OCI-LY1 (cell line): ENCODE measurements at regions not wholly inside any gene's neighbourhood (a gene's known extent, or its start where the extent isn't known, plus 50 kb on each side); places are given as distances from the start of the nearest gene placed in this dataset.

Source experiments
- H2AFZ ChIP-seq: fragments of 200-600 bp; sonication (generic), shearing (Covaris generic); 2 replicates; pipeline ENCODE4 v1.6.0; 2014; ENCODE audit warnings: antibody characterized with exemption, mild to moderate bottlenecking, low read length
- H3F3A ChIP-seq: fragments of 200-600 bp; sonication (generic), shearing (Covaris generic); 2 replicates; pipeline ENCODE4 v1.6.0; 2014; ENCODE audit warnings: mild to moderate bottlenecking, antibody characterized with exemption, low read length, moderate library complexity; ENCODE audit not compliant: insufficient read depth
- H3K27ac ChIP-seq: fragments of 200-600 bp; sonication (generic); 2 replicates; pipeline ENCODE4 v1.5.1; 2014; ENCODE audit warnings: low read length, mixed run types, mild to moderate bottlenecking, low read depth; ENCODE audit not compliant: poor library complexity, severe bottlenecking
- H3K27me3 ChIP-seq: fragments of 200-600 bp; sonication (generic); 2 replicates; pipeline ENCODE4 v1.6.0; 2014; ENCODE audit warnings: antibody characterized with exemption, mild to moderate bottlenecking, low read length, moderate library complexity; ENCODE audit not compliant: insufficient read depth
- H3K36me3 ChIP-seq: fragments of 200-600 bp; sonication (generic); 2 replicates; pipeline ENCODE4 v1.6.1; 2014; ENCODE audit warnings: mild to moderate bottlenecking, antibody characterized with exemption, low read length, moderate library complexity, mixed read lengths; ENCODE audit not compliant: insufficient read depth
- H3K4me1 ChIP-seq: fragments of 200-600 bp; sonication (generic); 2 replicates; pipeline ENCODE4 v1.5.1; 2014; ENCODE audit warnings: mild to moderate bottlenecking, low read length, moderate library complexity; ENCODE audit not compliant: insufficient read depth, severe bottlenecking
- H3K4me2 ChIP-seq: fragments of 200-600 bp; sonication (generic), shearing (Covaris generic); 2 replicates; pipeline ENCODE4 v1.6.1; 2014; ENCODE audit warnings: low read length
- H3K4me3 ChIP-seq: fragments of 200-600 bp; sonication (generic); 2 replicates; pipeline ENCODE4 v1.5.1; 2014; ENCODE audit warnings: low read length, low read depth, mild to moderate bottlenecking, mixed read lengths; ENCODE audit not compliant: poor library complexity, severe bottlenecking
- H3K79me2 ChIP-seq: fragments of 200-600 bp; shearing (Covaris generic); 2 replicates; pipeline ENCODE4 v1.6.1; 2016; ENCODE audit warnings: mixed run types, low read length, mixed read lengths; ENCODE audit not compliant: insufficient read depth
- H3K9ac ChIP-seq: fragments of 200-600 bp; sonication (generic), shearing (Covaris generic); 2 replicates; pipeline ENCODE4 v1.6.1; 2014; ENCODE audit warnings: mild to moderate bottlenecking, low read length, mixed read lengths
- H3K9me2 ChIP-seq: fragments of 200-600 bp; sonication (generic), shearing (Covaris generic); 2 replicates; pipeline ENCODE4 v1.6.1; 2014; ENCODE audit warnings: low read depth, mild to moderate bottlenecking, low read length, mixed read lengths
- H3K9me3 ChIP-seq: fragments of 200-600 bp; shearing (Covaris generic); 2 replicates; pipeline ENCODE4 v1.6.1; 2014; ENCODE audit warnings: low read length, mixed read lengths
- H4K20me1 ChIP-seq: fragments of 200-600 bp; sonication (generic), shearing (Covaris generic); 2 replicates; pipeline ENCODE4 v1.6.0; 2016; ENCODE audit warnings: mild to moderate bottlenecking, low read length; ENCODE audit not compliant: insufficient read depth
- CTCF ChIP-seq: fragments of 200-600 bp; sonication (generic), shearing (Covaris generic); IDR thresholded peaks from 2 replicates; pipeline ENCODE4 v1.5.1; 2017; ENCODE audit warnings: mild to moderate bottlenecking, antibody characterized with exemption, low read length, moderate library complexity, mixed read lengths
- EZH2 ChIP-seq: fragments of 200-600 bp; sonication (generic), shearing (Covaris generic); IDR thresholded peaks from 2 replicates; pipeline ENCODE4 v1.8.0; 2017; ENCODE audit warnings: borderline replicate concordance, mixed run types, mild to moderate bottlenecking, antibody characterized with exemption, low read length, moderate library complexity, mixed read lengths

- no peaks in the 10 kb centered on the region for H4K20me1 ChIP-seq
- H3K9me3 ChIP-seq: no peaks in the 10 kb centered on the region; the same call in 1 of the 2 replicates
- H3K27ac ChIP-seq: no peak overlapping the region
- H3K9ac ChIP-seq: no peak overlapping the region
- no peaks in the 10 kb centered on the region for H3K79me2 ChIP-seq
- no peaks in the 10 kb centered on the region for H3F3A ChIP-seq
- no peaks in the 10 kb centered on the region for H3K4me1 ChIP-seq
- no peak overlapping the region for H2AFZ ChIP-seq
- TF ChIP-seq EZH2: no peak
- no peak for TF ChIP-seq CTCF
- H3K4me3 ChIP-seq: no peak overlapping the region
- no peak overlapping the region for H3K4me2 ChIP-seq
- H3K36me3 ChIP-seq: no peaks in the 10 kb centered on the region
- no peaks in the 10 kb centered on the region; the same call in 1 of the 2 replicates for H3K27me3 ChIP-seq
- no peaks in the 10 kb centered on the region for H3K9me2 ChIP-seq
These were observed 126.1 kb downstream of the OLFM1 start for GRCh38 chr9:135213566-135213965.

- H3K79me2 ChIP-seq: no peaks in the 10 kb centered on the region
- no peak overlapping the region for H2AFZ ChIP-seq
- H3F3A ChIP-seq: no peaks in the 10 kb centered on the region
- H3K4me3 ChIP-seq: no peak overlapping the region
- no peaks in the 10 kb centered on the region for H4K20me1 ChIP-seq
- no peak overlapping the region for H3K4me2 ChIP-seq
- no peaks in the 10 kb centered on the region for H3K36me3 ChIP-seq
- no peaks in the 10 kb centered on the region; the same call in 1 of the 2 replicates for H3K27me3 ChIP-seq
- no peaks in the 10 kb centered on the region for H3K4me1 ChIP-seq
- H3K9me2 ChIP-seq: no peaks in the 10 kb centered on the region
- H3K9ac ChIP-seq: no peak overlapping the region
- TF ChIP-seq CTCF (no peak), EZH2 (no peak)
- H3K27ac ChIP-seq: no peak overlapping the region
- no peaks in the 10 kb centered on the region; the same call in 1 of the 2 replicates for H3K9me3 ChIP-seq
These were observed 126.7 kb downstream of the OLFM1 start for GRCh38 chr9:135214054-135214640.

- Histone ChIP-seq H3K27ac (no peak overlapping the region), H3K9me2 (no peaks in the 10 kb centered on the region), H4K20me1 (no peaks in the 10 kb centered on the region), H3K9me3 (no peaks in the 10 kb centered on the region; the same call in 1 of the 2 replicates), H3K4me1 (no peaks in the 10 kb centered on the region), H3F3A (no peaks in the 10 kb centered on the region), H3K36me3 (no peaks in the 10 kb centered on the region), H3K4me3 (no peak overlapping the region), H3K79me2 (no peaks in the 10 kb centered on the region), H3K27me3 (no peaks in the 10 kb centered on the region; the same call in 1 of the 2 replicates), H2AFZ (no peak overlapping the region), H3K4me2 (no peak overlapping the region), H3K9ac (no peak overlapping the region)
- TF ChIP-seq CTCF: no peak
- no peak for TF ChIP-seq EZH2
These were observed 127.2 kb downstream of the OLFM1 start for GRCh38 chr9:135214706-135215105.
